A673 (cell line): ENCODE measurements at regions not wholly inside any gene's neighbourhood (a gene's known extent, or its start where the extent isn't known, plus 50 kb on each side); places are given as distances from the start of the nearest gene placed in this dataset.

Source experiments
- CTCF ChIP-seq: fragments of 300-800, 200-600 bp; sonication (generic); conservative IDR thresholded peaks from 2 replicates; pipeline ENCODE4 v1.5.1; 2017; ENCODE audit warnings: low read depth, mild to moderate bottlenecking, antibody characterized with exemption, low read length, moderate library complexity, mixed read lengths
- EZH2 ChIP-seq: fragments of 200-600 bp; sonication (generic); IDR thresholded peaks from 2 replicates; pipeline ENCODE4 v1.6.1; 2017; ENCODE audit warnings: borderline replicate concordance, low read depth, mild to moderate bottlenecking, mixed read lengths, antibody characterized with exemption, low read length; ENCODE audit not compliant: poor library complexity, severe bottlenecking

- TF ChIP-seq CTCF (no peak), EZH2 (no peak)
Measured at GRCh38 chr5:54719384-54720283, 202.1 kb downstream of the SNX18 start.
